ENCODE measurements at regions not wholly inside any gene's neighbourhood (a gene's known extent, or its start where the extent isn't known, plus 50 kb on each side); places are given as distances from the start of the nearest gene placed in this dataset.
"Not testable (repeated sequence)": the region's sequence is repeated elsewhere in the genome, so short reads cannot be mapped to it uniquely, and the experiment has no call there.

GRCh38 chr13:112220925-112221324 lies 154.0 kb downstream of the SOX1 start:
- Histone ChIP-seq H3K27me3 (replicated peaks; ENCODE audit: control insufficient read depth, insufficient read depth, low read length) (no peaks in the 10 kb centered on the region; the same call in none of the 2 replicates), H3K4me1 (no peaks in the 10 kb centered on the region), H3K4me3 (ENCODE audit: low read depth, low read length) (no peak overlapping the region), H3K36me3 (ENCODE audit: control insufficient read depth, insufficient read depth, low read length) (no peaks in the 10 kb centered on the region), H3K9me3 (no peaks in the 10 kb centered on the region)
- Mint-ChIP-seq H3K9me3 (ENCODE audit: unreplicated experiment) (no peaks in the 10 kb centered on the region), H3K4me3 (ENCODE audit: unreplicated experiment) (no peak overlapping the region), H3K4me1 (ENCODE audit: low read depth, unreplicated experiment) (no peaks in the 10 kb centered on the region), H3K36me3 (ENCODE audit: insufficient read depth, unreplicated experiment) (no peaks in the 10 kb centered on the region), H3K27me3 (ENCODE audit: insufficient read depth, unreplicated experiment) (peaks cover 29% of the 10 kb centered on the region), H3K27ac (ENCODE audit: unreplicated experiment) (no peak overlapping the region)
- DNase-seq, result no peak
- BruUV-seq (replicated peaks), result no TSS peak
- ChIA-PET CTCF (no interaction called here), POLR2A (no interaction called here)
- intact Hi-C loops (cut with micrococcal nuclease; ENCODE audit: unreplicated experiment), result no loop called here
- no peak for TF ChIP-seq CTCF (IDR thresholded peaks at IDR 0.05; ENCODE audit: insufficient read depth in 1 of 2, low read depth in 1 of 2, low read length in 1 of 2, severe bottlenecking in 1 of 2, unreplicated experiment in 1 of 2)

- CTCF ChIA-PET, result no interaction called here
These were observed 153.2 kb upstream of the SPACA7 start for GRCh38 chr13:112222971-112223370.

GRCh38 chr13:112223929-112224328 lies 152.2 kb upstream of the SPACA7 start:
- H3K36me3 ChIP-seq (ENCODE audit: control insufficient read depth, insufficient read depth, low read length); BruUV-seq (replicated peaks); intact Hi-C loops (cut with micrococcal nuclease; ENCODE audit: unreplicated experiment); DNase-seq; H3K4me3 Mint-ChIP-seq (ENCODE audit: unreplicated experiment); H3K27ac Mint-ChIP-seq (ENCODE audit: unreplicated experiment); H3K27me3 ChIP-seq (replicated peaks; ENCODE audit: control insufficient read depth, insufficient read depth, low read length); H3K9me3 ChIP-seq; H3K9me3 Mint-ChIP-seq (ENCODE audit: unreplicated experiment); H3K4me1 Mint-ChIP-seq (ENCODE audit: low read depth, unreplicated experiment); H3K4me1 ChIP-seq; H3K4me3 ChIP-seq (ENCODE audit: low read depth, low read length); H3K36me3 Mint-ChIP-seq (ENCODE audit: insufficient read depth, unreplicated experiment); POLR2A ChIA-PET: not testable (repeated sequence)
- H3K27me3 Mint-ChIP-seq (ENCODE audit: insufficient read depth, unreplicated experiment), result peaks cover 18% of the 10 kb centered on the region
- CTCF ChIA-PET, result interaction anchor here (0.7 kb wide), 1 partner anchor 31 kb away, joined by 8 read pairs; no protein-coding TSS in a partner anchor
- peak in 1 of 2 experiments; percentile 14 for TF ChIP-seq CTCF (IDR thresholded peaks at IDR 0.05; ENCODE audit: insufficient read depth in 1 of 2, low read depth in 1 of 2, low read length in 1 of 2, severe bottlenecking in 1 of 2, unreplicated experiment in 1 of 2)

More at GRCh38 chr13:112222971-112223370, 153.2 kb upstream of the SPACA7 start:
- H3K4me1 ChIP-seq, result no peaks in the 10 kb centered on the region
- intact Hi-C loops (cut with micrococcal nuclease; ENCODE audit: unreplicated experiment), result no loop called here
- Mint-ChIP-seq H3K4me1 (ENCODE audit: low read depth, unreplicated experiment) (no peaks in the 10 kb centered on the region), H3K4me3 (ENCODE audit: unreplicated experiment) (no peak overlapping the region), H3K36me3 (ENCODE audit: insufficient read depth, unreplicated experiment) (no peaks in the 10 kb centered on the region), H3K27me3 (ENCODE audit: insufficient read depth, unreplicated experiment) (peaks cover 24% of the 10 kb centered on the region), H3K27ac (ENCODE audit: unreplicated experiment) (no peak overlapping the region), H3K9me3 (ENCODE audit: unreplicated experiment) (no peaks in the 10 kb centered on the region)
- H3K27me3 ChIP-seq (replicated peaks; ENCODE audit: control insufficient read depth, insufficient read depth, low read length), result no peaks in the 10 kb centered on the region
- no TSS peak for BruUV-seq (replicated peaks)
- no peaks in the 10 kb centered on the region for H3K9me3 ChIP-seq
- no peak for DNase-seq
- POLR2A ChIA-PET, result no interaction called here
- no peak for TF ChIP-seq CTCF (IDR thresholded peaks at IDR 0.05; ENCODE audit: insufficient read depth in 1 of 2, low read depth in 1 of 2, low read length in 1 of 2, severe bottlenecking in 1 of 2, unreplicated experiment in 1 of 2)
- no peaks in the 10 kb centered on the region for H3K36me3 ChIP-seq (ENCODE audit: control insufficient read depth, insufficient read depth, low read length)
- no peak overlapping the region for H3K4me3 ChIP-seq (ENCODE audit: low read depth, low read length)
